ENCODE measurements at regions not wholly inside any gene's neighbourhood (a gene's known extent, or its start where the extent isn't known, plus 50 kb on each side); places are given as distances from the start of the nearest gene placed in this dataset.
"Not testable (repeated sequence)": the region's sequence is repeated elsewhere in the genome, so short reads cannot be mapped to it uniquely, and the experiment has no call there.

DNA sequence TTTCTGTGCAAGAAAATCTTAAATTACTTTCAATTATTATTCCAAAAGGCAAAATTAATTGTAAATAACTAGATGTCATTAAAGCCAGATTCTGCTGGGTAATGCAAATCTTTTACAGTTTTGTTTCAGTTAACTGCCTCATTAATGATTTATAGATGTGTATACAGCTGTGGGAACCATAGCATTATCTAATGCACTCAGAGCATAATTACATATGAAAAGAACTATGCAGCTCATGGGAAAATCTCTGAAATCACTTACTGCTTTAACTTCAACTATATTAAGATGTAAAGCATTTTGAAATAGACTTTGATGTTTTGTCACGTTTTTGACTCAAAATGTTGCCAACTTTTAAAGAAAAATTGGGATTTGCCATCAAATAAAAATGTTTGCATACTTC is 630.3 kb upstream of the KLHL4 start:
- intact Hi-C loops (cut with DNase I) = no loop called here
- DNase-seq (ENCODE audit: low spot score) = no peak

DNA sequence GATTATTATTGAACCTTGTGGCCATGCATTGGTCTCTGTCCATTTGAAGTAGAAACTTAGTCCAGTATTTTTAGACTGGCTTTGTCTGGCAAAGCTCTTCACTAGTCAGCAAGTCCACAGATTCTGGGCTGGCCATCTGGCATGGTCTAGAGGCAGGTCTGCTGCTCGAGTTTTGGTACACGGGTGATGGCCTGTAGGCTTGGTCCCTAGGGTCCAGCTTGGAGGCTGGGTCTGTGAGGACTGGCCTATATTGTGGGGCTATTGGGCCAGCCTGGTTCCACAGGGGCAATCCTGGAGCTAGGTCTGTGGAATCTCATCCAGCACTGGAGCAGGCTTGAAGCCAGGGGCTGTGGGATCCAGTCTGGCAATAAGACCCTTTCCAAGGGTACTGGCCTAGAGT is 607.6 kb upstream of the KLHL4 start:
- intact Hi-C loops (cut with DNase I) = no loop called here

DNA sequence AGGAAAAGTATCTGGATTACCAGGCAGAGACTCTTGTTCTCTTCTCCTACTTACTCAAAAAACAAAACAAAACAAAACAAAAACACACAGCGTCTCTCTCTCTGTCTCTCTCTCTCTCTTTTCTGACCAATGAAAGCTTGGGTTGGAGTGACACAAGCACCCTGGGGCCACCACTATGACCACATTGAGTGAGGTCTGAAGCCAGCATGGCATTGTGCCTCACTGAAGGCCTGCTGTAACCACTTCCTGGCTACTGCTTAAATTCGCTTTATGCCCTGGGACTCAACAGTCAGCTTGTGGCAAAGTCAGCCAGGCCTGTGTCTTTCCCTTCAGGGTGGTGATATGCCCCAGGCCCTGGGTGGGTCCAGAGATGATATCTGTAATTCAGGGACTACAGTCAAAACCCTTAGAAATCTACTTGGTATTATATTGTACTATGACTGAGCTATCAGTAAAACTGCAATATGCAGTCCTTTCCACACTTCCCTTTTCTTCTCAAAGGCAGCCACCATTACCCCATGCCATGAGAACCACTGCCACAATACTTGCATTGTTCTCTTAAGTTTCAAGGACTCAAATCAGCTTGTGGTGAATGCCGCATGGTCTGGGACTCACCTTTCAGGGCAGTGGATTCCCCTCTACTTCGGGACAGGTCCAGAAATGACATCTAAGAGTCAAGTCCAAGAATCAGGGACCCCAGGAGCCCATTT is 606.8 kb upstream of the KLHL4 start:
- intact Hi-C loops (cut with DNase I) = no loop called here
- no peak for DNase-seq (ENCODE audit: low spot score)

More for the DNA sequence above, 607.6 kb upstream of the KLHL4 start:
- DNase-seq (ENCODE audit: low spot score) = no peak

- DNase-seq (ENCODE audit: low spot score) = no peak
- intact Hi-C loops (cut with DNase I) = no loop called here
These were observed 603.0 kb upstream of the KLHL4 start for GRCh38 chrX:86914569-86914968.

- intact Hi-C loops (cut with DNase I) = no loop called here
- no peak for DNase-seq (ENCODE audit: low spot score)
These were observed 599.6 kb upstream of the KLHL4 start for GRCh38 chrX:86917959-86918358.

DNA sequence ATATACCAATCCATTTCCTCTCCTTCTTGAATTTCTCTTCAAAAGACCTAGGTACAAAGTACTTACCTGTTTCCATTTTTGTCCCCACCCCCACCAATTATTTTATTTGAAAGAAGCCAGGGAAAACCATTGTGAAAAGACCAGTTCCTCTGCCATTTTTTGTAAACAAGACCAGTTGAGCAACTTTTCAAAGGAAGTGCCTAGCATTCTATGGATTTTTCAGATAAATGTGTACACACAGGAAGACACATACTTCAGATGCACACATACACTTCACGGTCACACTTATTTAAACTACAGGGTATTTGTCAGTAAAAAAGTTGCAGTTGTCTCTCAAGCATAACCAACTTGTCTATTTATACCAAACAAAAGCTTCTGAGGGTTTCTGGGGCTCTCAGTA is 587.2 kb upstream of the KLHL4 start:
- intact Hi-C loops (cut with DNase I) = no loop called here
- DNase-seq (ENCODE audit: low spot score) = no peak

- DNase-seq (ENCODE audit: low spot score) = no peak
- intact Hi-C loops (cut with DNase I) = no loop called here
These were observed 581.6 kb upstream of the KLHL4 start for GRCh38 chrX:86935988-86936387.

GRCh38 chrX:86946569-86946968 is 571.0 kb upstream of the KLHL4 start:
- no peak for DNase-seq (ENCODE audit: low spot score)
- intact Hi-C loops (cut with DNase I) = no loop called here

GRCh38 chrX:86964321-86964720 is 553.3 kb upstream of the KLHL4 start:
- DNase-seq (ENCODE audit: low spot score) = no peak
- intact Hi-C loops (cut with DNase I) = no loop called here

- no peak for DNase-seq (ENCODE audit: low spot score)
- intact Hi-C loops (cut with DNase I) = no loop called here
These were observed 536.2 kb upstream of the KLHL4 start for GRCh38 chrX:86981326-86981879.

DNA sequence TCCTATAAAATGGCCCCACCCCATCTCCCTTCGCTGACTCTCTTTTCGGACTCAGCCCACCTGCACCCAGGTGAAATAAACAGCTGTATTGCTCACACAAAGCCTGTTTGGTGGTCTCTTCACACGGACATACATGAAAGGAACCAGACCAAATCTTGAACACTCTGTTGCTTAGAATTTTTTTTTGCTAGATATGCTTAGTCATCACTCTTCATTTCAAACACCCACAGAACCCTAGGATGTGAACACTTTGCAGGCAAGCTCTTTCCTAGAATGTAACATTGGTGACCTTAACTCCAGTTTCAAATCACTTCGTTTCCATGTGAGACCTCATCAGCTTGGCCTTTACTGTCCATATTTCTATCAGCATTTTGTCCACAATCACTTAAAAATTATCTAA is 530.3 kb upstream of the KLHL4 start:
- DNase-seq (ENCODE audit: low spot score); intact Hi-C loops (cut with DNase I): not testable (repeated sequence)

- DNase-seq (ENCODE audit: low spot score) = no peak
- intact Hi-C loops (cut with DNase I) = no loop called here
These were observed 514.6 kb upstream of the KLHL4 start for GRCh38 chrX:87003031-87003430.

- intact Hi-C loops (cut with DNase I) = no loop called here
- DNase-seq (ENCODE audit: low spot score) = no peak
These were observed 512.4 kb upstream of the KLHL4 start for GRCh38 chrX:87005183-87005582.

- intact Hi-C loops (cut with DNase I) = no loop called here
These were observed 511.7 kb upstream of the KLHL4 start for GRCh38 chrX:87005885-87006284.

GRCh38 chrX:87006561-87006960 is 511.0 kb upstream of the KLHL4 start:
- intact Hi-C loops (cut with DNase I) = no loop called here
- no peak for DNase-seq (ENCODE audit: low spot score)

More at GRCh38 chrX:87005885-87006284, 511.7 kb upstream of the KLHL4 start:
- no peak for DNase-seq (ENCODE audit: low spot score)

- intact Hi-C loops (cut with DNase I) = no loop called here
- no peak for DNase-seq (ENCODE audit: low spot score)
These were observed 500.4 kb upstream of the KLHL4 start for GRCh38 chrX:87017210-87017609.

DNA sequence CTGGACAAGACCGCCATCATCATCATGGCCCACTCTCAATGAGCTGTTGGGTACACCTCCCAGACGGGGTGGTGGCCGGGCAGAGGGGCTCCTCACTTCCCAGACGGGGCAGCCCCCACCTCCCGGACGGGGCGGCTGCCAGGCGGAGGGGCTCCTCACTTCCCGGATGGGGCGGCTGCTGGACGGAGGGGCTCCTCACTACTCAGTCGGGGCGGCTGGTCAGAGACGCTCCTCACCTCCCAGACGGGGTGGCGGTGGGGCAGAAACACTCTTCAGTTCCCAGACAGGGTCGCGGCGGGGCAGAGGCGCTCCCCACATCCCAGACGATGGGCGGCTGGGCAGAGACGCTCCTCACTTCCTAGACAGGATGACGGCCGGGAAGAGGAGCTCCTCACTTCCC is 484.5 kb upstream of the KLHL4 start:
- intact Hi-C loops (cut with DNase I); DNase-seq (ENCODE audit: low spot score): not testable (repeated sequence)

DNA sequence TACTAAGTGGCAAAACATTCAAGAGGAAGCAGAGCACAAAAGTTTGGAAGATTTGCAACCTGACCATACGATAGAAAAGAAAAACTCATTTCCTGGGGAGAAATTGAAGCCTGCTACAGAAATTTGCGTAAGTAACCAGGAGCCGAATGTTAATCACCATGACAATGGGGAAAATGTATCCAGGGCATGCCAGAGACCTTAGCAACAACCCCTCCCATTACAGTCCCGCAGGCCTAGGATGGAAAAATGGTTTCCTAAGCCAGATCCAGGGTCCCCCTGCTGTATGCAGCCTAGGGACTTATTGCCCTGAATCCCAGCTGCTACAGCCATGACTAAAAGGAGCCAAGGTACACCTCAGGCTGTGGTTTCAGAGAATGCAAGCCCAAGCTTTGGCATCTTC is 472.2 kb upstream of the KLHL4 start:
- intact Hi-C loops (cut with DNase I) = no loop called here
- no peak for DNase-seq (ENCODE audit: low spot score)

DNA sequence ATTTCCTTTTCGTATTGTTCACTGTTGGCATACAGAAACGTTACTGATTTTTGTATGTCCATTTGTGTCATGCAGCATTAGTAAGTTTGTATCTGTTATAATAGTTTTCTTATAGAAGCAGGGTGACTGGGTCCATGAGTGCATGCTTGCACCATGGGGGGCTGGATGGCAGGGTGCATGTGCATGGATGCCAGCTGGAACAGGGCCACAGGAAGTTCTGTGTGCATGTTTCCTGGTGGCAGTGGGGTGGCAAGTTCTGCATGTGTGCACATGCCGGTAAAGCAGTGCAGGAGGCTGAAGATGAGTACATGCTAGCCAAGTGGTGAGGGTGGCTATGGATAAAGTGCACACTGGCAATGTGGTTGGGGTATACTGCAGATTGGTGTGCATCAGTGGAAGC is 468.0 kb upstream of the KLHL4 start:
- DNase-seq (ENCODE audit: low spot score) = no peak
- intact Hi-C loops (cut with DNase I) = no loop called here

- intact Hi-C loops (cut with DNase I) = no loop called here
- no peak for DNase-seq (ENCODE audit: low spot score)
These were observed 454.0 kb upstream of the KLHL4 start for GRCh38 chrX:87063642-87064041.

DNA sequence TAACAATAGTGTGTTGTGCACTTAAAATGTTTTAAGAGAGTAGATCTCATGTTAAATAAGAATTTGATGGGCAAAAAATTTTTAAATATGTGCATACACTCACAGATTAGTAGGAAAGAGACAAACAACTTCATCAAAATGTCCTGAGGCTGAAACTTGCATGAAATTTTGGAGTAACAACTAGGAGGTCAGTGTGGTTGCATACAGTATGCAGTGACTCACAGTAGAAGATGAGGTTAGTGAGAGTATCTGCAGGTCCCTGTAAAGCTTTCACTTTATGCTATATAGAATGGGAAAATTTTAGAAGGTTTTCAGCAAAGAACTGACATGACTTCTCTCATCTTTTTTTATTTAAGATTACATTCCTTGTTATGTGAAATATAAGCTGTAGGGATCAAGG is 453.1 kb upstream of the KLHL4 start:
- no peak for DNase-seq (ENCODE audit: low spot score)
- intact Hi-C loops (cut with DNase I) = no loop called here
